ENCODE measurements at regions not wholly inside any gene's neighbourhood (a gene's known extent, or its start where the extent isn't known, plus 50 kb on each side); places are given as distances from the start of the nearest gene placed in this dataset.

- no peaks in the 10 kb centered on the region for H3K36me3 ChIP-seq
- TF ChIP-seq, protein P1, sequence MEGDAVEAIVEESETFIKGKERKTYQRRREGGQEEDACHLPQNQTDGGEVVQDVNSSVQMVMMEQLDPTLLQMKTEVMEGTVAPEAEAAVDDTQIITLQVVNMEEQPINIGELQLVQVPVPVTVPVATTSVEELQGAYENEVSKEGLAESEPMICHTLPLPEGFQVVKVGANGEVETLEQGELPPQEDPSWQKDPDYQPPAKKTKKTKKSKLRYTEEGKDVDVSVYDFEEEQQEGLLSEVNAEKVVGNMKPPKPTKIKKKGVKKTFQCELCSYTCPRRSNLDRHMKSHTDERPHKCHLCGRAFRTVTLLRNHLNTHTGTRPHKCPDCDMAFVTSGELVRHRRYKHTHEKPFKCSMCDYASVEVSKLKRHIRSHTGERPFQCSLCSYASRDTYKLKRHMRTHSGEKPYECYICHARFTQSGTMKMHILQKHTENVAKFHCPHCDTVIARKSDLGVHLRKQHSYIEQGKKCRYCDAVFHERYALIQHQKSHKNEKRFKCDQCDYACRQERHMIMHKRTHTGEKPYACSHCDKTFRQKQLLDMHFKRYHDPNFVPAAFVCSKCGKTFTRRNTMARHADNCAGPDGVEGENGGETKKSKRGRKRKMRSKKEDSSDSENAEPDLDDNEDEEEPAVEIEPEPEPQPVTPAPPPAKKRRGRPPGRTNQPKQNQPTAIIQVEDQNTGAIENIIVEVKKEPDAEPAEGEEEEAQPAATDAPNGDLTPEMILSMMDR (IDR thresholded peaks at IDR 0.05), result no peak
- no peaks in the 10 kb centered on the region for H3K27me3 ChIP-seq (replicated peaks; ENCODE audit: insufficient read depth)
- no peak overlapping the region for H3K4me3 ChIP-seq
- no peaks in the 10 kb centered on the region for H3K4me1 ChIP-seq (ENCODE audit: control insufficient read depth in 1 of 2, low read depth in 2 of 2)
- ATAC-seq (ENCODE audit: insufficient number of reproducible peaks, low FRiP score, low read depth) (no peak), DNase-seq (ENCODE audit: low spot score) (no peak)
- no peaks in the 10 kb centered on the region for H3K9me3 ChIP-seq
- no peak overlapping the region for H3K27ac ChIP-seq
Observed at GRCh38 chr3:59430341-59430740, 380.5 kb upstream of the CFAP20DC start.

DNA sequence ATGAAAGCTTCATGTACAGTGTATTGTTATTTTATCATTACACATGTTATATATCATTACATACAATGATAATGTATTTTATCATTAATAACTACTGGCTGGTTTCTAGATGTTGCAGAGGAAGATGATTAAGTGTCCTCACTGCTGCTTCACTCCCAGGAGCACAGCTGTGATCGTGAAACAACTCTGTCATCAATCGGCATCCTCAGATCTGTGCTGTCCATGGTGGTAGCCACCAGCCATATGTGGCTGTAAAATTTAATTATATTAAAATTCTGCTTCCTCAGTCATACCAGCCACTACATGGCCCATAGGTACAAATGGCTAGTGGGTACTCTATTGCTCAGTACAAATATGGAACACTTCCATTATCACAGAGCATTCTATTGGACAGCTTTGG lies 379.4 kb upstream of the CFAP20DC start:
- Histone ChIP-seq H3K36me3 (no peaks in the 10 kb centered on the region), H3K27ac (no peak overlapping the region), H3K27me3 (replicated peaks; ENCODE audit: insufficient read depth) (no peaks in the 10 kb centered on the region), H3K9me3 (no peaks in the 10 kb centered on the region), H3K4me3 (no peak overlapping the region), H3K4me1 (ENCODE audit: control insufficient read depth in 1 of 2, low read depth in 2 of 2) (no peaks in the 10 kb centered on the region)
- ATAC-seq (ENCODE audit: insufficient number of reproducible peaks, low FRiP score, low read depth), result no peak
- DNase-seq (ENCODE audit: low spot score), result no peak
- TF ChIP-seq, protein P1 (IDR thresholded peaks at IDR 0.05), result no peak

DNA sequence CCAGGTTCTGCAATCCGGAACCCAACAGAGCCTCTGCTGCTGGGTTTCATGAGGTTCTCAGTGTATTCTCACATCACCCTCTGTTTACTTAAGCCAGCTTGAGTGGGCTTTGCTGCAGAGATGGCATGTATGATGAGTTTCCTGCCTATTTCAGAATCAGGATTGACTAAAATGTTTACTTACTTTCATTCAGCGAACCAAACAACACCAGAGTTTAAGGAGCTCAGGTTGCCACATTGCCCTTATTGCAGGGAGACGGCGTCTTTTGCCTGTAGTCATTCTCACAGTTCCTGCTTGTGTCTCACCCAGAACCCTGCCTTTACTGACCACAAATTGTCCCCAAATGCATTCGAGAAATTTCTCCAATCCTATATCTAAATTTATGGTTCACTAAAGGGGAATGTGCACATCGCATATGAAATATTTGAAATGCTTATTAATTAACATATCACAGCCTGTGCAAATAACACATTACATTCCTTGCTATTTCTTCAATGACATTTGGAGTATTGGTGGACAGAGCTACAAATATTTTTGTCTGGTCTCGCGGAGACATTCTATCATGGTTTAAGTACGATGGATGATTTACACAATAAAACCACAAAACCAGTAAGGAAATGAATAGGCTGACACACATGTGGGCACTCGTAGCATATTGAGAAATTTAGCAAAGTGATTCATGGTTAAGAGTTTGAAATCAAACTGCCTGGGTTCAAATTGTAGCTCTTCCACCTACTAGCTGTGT lies 377.2 kb upstream of the CFAP20DC start:
- Histone ChIP-seq H3K36me3 (no peaks in the 10 kb centered on the region), H3K4me3 (no peak overlapping the region), H3K27ac (no peak overlapping the region), H3K4me1 (ENCODE audit: control insufficient read depth in 1 of 2, low read depth in 2 of 2) (no peaks in the 10 kb centered on the region), H3K9me3 (no peaks in the 10 kb centered on the region), H3K27me3 (replicated peaks; ENCODE audit: insufficient read depth) (no peaks in the 10 kb centered on the region)
- DNase-seq (ENCODE audit: low spot score) (no peak), ATAC-seq (ENCODE audit: insufficient number of reproducible peaks, low FRiP score, low read depth) (no peak)
- TF ChIP-seq, protein P1 (IDR thresholded peaks at IDR 0.05), result no peak

DNA sequence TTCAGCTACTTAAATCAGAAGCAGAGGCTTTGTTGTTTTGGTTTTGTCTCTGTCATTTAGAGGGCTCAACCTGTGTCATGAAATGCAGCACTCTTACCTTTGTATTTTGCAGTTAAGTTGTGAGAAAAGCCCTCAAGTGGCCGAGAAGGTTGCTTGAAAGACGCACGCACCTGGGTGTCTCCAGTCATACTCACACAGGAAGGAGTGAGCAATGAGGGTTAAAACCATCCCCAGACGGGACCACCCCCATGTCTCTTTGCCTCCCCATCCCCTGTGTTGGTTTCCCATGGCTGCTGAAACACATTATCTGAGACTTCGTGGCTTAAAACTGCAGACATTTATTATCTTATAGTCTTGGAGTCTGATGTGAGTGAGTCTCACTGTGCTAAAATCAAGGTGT lies 376.1 kb upstream of the CFAP20DC start:
- no peaks in the 10 kb centered on the region for H3K9me3 ChIP-seq
- no peak overlapping the region for H3K4me3 ChIP-seq
- no peaks in the 10 kb centered on the region for H3K4me1 ChIP-seq (ENCODE audit: control insufficient read depth in 1 of 2, low read depth in 2 of 2)
- no peaks in the 10 kb centered on the region for H3K27me3 ChIP-seq (replicated peaks; ENCODE audit: insufficient read depth)
- DNase-seq (ENCODE audit: low spot score), result no peak
- no peak overlapping the region for H3K27ac ChIP-seq
- TF ChIP-seq, protein P1 (IDR thresholded peaks at IDR 0.05), result no peak
- no peak for ATAC-seq (ENCODE audit: insufficient number of reproducible peaks, low FRiP score, low read depth)
- H3K36me3 ChIP-seq, result no peaks in the 10 kb centered on the region

DNA sequence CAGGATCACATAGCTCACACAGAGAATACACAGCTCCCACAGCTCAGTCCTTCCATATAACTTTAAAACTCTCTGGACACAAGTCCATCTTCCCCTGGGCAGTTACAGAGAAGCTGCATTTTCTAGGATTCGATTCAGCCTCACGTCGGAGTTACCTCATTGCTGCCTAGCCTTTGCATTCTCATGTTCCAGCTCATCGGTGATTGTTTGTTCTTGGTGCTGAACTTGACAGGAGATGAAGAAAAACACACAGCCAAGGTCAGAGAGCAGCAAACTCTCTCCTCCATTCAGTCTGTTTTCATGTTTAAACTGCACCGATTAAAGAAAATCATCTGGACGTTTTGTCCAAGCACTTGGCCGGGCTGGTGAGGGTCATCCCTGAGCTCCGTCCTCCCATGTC lies 375.5 kb upstream of the CFAP20DC start:
- Histone ChIP-seq H3K27ac (no peak overlapping the region), H3K4me3 (no peak overlapping the region), H3K27me3 (replicated peaks; ENCODE audit: insufficient read depth) (no peaks in the 10 kb centered on the region), H3K9me3 (no peaks in the 10 kb centered on the region), H3K4me1 (ENCODE audit: control insufficient read depth in 1 of 2, low read depth in 2 of 2) (no peaks in the 10 kb centered on the region), H3K36me3 (no peaks in the 10 kb centered on the region)
- DNase-seq (ENCODE audit: low spot score) (no peak), ATAC-seq (ENCODE audit: insufficient number of reproducible peaks, low FRiP score, low read depth) (no peak)
- TF ChIP-seq, protein P1 (IDR thresholded peaks at IDR 0.05), result no peak
